HUES64 (cell line): ENCODE measurements at regions not wholly inside any gene's neighbourhood (a gene's known extent, or its start where the extent isn't known, plus 50 kb on each side); places are given as distances from the start of the nearest gene placed in this dataset.

Experiments used
- H3K27ac ChIP-seq: 2 replicates; pipeline ENCODE4 v1.7.0; 2013; ENCODE audit warnings: low read depth, low read length, inconsistent platforms
- H3K27me3 ChIP-seq: 2 replicates; pipeline ENCODE4 v1.6.1; 2013; ENCODE audit warnings: mild to moderate bottlenecking, low read length; ENCODE audit not compliant: insufficient read depth
- H3K36me3 ChIP-seq: 2 replicates; pipeline ENCODE4 v1.6.1; 2013; ENCODE audit warnings: mild to moderate bottlenecking, low read length; ENCODE audit not compliant: insufficient read depth
- H3K4me1 ChIP-seq: 2 replicates; pipeline ENCODE4 v1.6.1; 2013; ENCODE audit warnings: mild to moderate bottlenecking, low read length, moderate library complexity; ENCODE audit not compliant: insufficient read depth
- H3K4me3 ChIP-seq: 2 replicates; pipeline ENCODE4 v1.5.1; 2013; ENCODE audit warnings: mild to moderate bottlenecking, low read length, moderate library complexity
- H3K9ac ChIP-seq: 2 replicates; pipeline ENCODE4 v1.6.1; 2013; ENCODE audit warnings: mild to moderate bottlenecking, low read depth, low read length
- H3K9me3 ChIP-seq: 2 replicates; pipeline ENCODE4 v1.6.1; 2013; ENCODE audit warnings: low read depth, low read length; ENCODE audit not compliant: insufficient read depth
- WGBS: fragments of 150-250, 120-280 bp; methylation state at CpG from one replicate; pipeline ENCODE4 v1.1.7; 2013; ENCODE audit warnings: missing lambda C conversion rate; 5-methylcytosine and 5-hydroxymethylcytosine counted together

GRCh38 chr2:6526093-6526824, 339.4 kb downstream of the CMPK2 start:
- no peak overlapping the region for H3K4me3 ChIP-seq
- no peaks in the 10 kb centered on the region for H3K36me3 ChIP-seq
- no peak overlapping the region for H3K27ac ChIP-seq
- no peak overlapping the region for H3K9ac ChIP-seq
- 80% methylated on average over 6 of the region's 6 CpGs for WGBS
- H3K9me3 ChIP-seq = no peaks in the 10 kb centered on the region
- peaks cover 15% of the 10 kb centered on the region for H3K4me1 ChIP-seq
- H3K27me3 ChIP-seq = no peaks in the 10 kb centered on the region

- H3K27ac ChIP-seq = no peak overlapping the region
- WGBS = 100% methylated on average over 1 of the region's 2 CpGs
- H3K9ac ChIP-seq = no peak overlapping the region
- H3K36me3 ChIP-seq = no peaks in the 10 kb centered on the region
- no peak overlapping the region for H3K4me3 ChIP-seq
- H3K4me1 ChIP-seq = peaks cover 17% of the 10 kb centered on the region
- H3K9me3 ChIP-seq = no peaks in the 10 kb centered on the region
- H3K27me3 ChIP-seq = no peaks in the 10 kb centered on the region
These were observed 334.4 kb downstream of the CMPK2 start for GRCh38 chr2:6531304-6531703.

- peaks cover 17% of the 10 kb centered on the region for H3K4me1 ChIP-seq
- no peak overlapping the region for H3K27ac ChIP-seq
- H3K9ac ChIP-seq = no peak overlapping the region
- H3K27me3 ChIP-seq = no peaks in the 10 kb centered on the region
- H3K4me3 ChIP-seq = no peak overlapping the region
- H3K9me3 ChIP-seq = no peaks in the 10 kb centered on the region
- WGBS = 18% methylated on average over 10 of the region's 10 CpGs
- no peaks in the 10 kb centered on the region for H3K36me3 ChIP-seq
These were observed 330.1 kb downstream of the CMPK2 start for GRCh38 chr2:6535572-6535971.

- Histone ChIP-seq H3K4me3 (no peak overlapping the region), H3K36me3 (no peaks in the 10 kb centered on the region), H3K27me3 (no peaks in the 10 kb centered on the region), H3K27ac (no peak overlapping the region), H3K9me3 (no peaks in the 10 kb centered on the region), H3K4me1 (peaks cover 17% of the 10 kb centered on the region), H3K9ac (no peak overlapping the region)
- WGBS = 85% methylated on average over 2 of the region's 2 CpGs
These were observed 327.1 kb downstream of the CMPK2 start for GRCh38 chr2:6538607-6539006.

GRCh38 chr2:6545336-6545735, 320.4 kb downstream of the CMPK2 start:
- Histone ChIP-seq H3K27ac (no peak overlapping the region), H3K4me1 (no peaks in the 10 kb centered on the region), H3K36me3 (no peaks in the 10 kb centered on the region), H3K27me3 (no peaks in the 10 kb centered on the region), H3K9me3 (no peaks in the 10 kb centered on the region; the same call in 1 of the 2 replicates), H3K9ac (no peak overlapping the region), H3K4me3 (no peak overlapping the region)
- WGBS = no CpG with 5 or more reads among the region's 1 CpG

- Histone ChIP-seq H3K4me1 (no peaks in the 10 kb centered on the region), H3K9ac (no peak overlapping the region), H3K36me3 (no peaks in the 10 kb centered on the region), H3K4me3 (no peak overlapping the region), H3K27ac (no peak overlapping the region), H3K9me3 (peaks cover 2% of the 10 kb centered on the region), H3K27me3 (no peaks in the 10 kb centered on the region)
- WGBS = 98% methylated on average over 3 of the region's 4 CpGs
These were observed 319.9 kb downstream of the CMPK2 start for GRCh38 chr2:6545795-6546194.

- over 99% methylated on average over 7 of the region's 7 CpGs for WGBS
- no peak overlapping the region for H3K9ac ChIP-seq
- H3K36me3 ChIP-seq = no peaks in the 10 kb centered on the region
- H3K27ac ChIP-seq = no peak overlapping the region
- no peaks in the 10 kb centered on the region for H3K27me3 ChIP-seq
- no peak overlapping the region for H3K4me3 ChIP-seq
- peaks cover 9% of the 10 kb centered on the region for H3K9me3 ChIP-seq
- peaks cover 10% of the 10 kb centered on the region; the same call in 1 of the 2 replicates for H3K4me1 ChIP-seq
These were observed 311.2 kb downstream of the CMPK2 start for GRCh38 chr2:6554466-6554865.

- no peaks in the 10 kb centered on the region for H3K27me3 ChIP-seq
- H3K9me3 ChIP-seq = no peaks in the 10 kb centered on the region
- 66% methylated on average over 3 of the region's 3 CpGs for WGBS
- no peaks in the 10 kb centered on the region for H3K36me3 ChIP-seq
- 0 out of 2 replicates have a peak overlapping the region, but pooled peaks have one; percentile 11 for H3K27ac ChIP-seq
- peaks cover 10% of the 10 kb centered on the region; the same call in 1 of the 2 replicates for H3K4me1 ChIP-seq
- no peak overlapping the region for H3K4me3 ChIP-seq
- no peak overlapping the region for H3K9ac ChIP-seq
These were observed 309.0 kb downstream of the CMPK2 start for GRCh38 chr2:6556755-6557154.

- H3K36me3 ChIP-seq = no peaks in the 10 kb centered on the region
- no peak overlapping the region for H3K27ac ChIP-seq
- H3K9ac ChIP-seq = no peak overlapping the region
- no peaks in the 10 kb centered on the region for H3K9me3 ChIP-seq
- peaks cover 10% of the 10 kb centered on the region; the same call in 1 of the 2 replicates for H3K4me1 ChIP-seq
- no peaks in the 10 kb centered on the region for H3K27me3 ChIP-seq
- no peak overlapping the region for H3K4me3 ChIP-seq
These were observed 308.0 kb downstream of the CMPK2 start for GRCh38 chr2:6557737-6558136.

- WGBS = 91% methylated on average over 7 of the region's 7 CpGs
- no peak overlapping the region for H3K9ac ChIP-seq
- H3K9me3 ChIP-seq = no peaks in the 10 kb centered on the region
- H3K4me1 ChIP-seq = no peaks in the 10 kb centered on the region
- H3K27ac ChIP-seq = no peak overlapping the region
- H3K4me3 ChIP-seq = no peak overlapping the region
- no peaks in the 10 kb centered on the region for H3K27me3 ChIP-seq
- no peaks in the 10 kb centered on the region for H3K36me3 ChIP-seq
These were observed 302.9 kb downstream of the CMPK2 start for GRCh38 chr2:6562771-6563170.

- Histone ChIP-seq H3K36me3 (no peaks in the 10 kb centered on the region), H3K27me3 (no peaks in the 10 kb centered on the region), H3K9me3 (no peaks in the 10 kb centered on the region), H3K27ac (no peak overlapping the region), H3K4me3 (no peak overlapping the region), H3K9ac (no peak overlapping the region), H3K4me1 (no peaks in the 10 kb centered on the region)
- 97% methylated on average over 1 of the region's 1 CpG for WGBS
These were observed 301.4 kb downstream of the CMPK2 start for GRCh38 chr2:6564326-6564725.

GRCh38 chr2:6574121-6574520, 291.6 kb downstream of the CMPK2 start:
- Histone ChIP-seq H3K36me3 (no peaks in the 10 kb centered on the region), H3K4me3 (no peak overlapping the region), H3K4me1 (no peaks in the 10 kb centered on the region), H3K27me3 (no peaks in the 10 kb centered on the region), H3K27ac (no peak overlapping the region), H3K9ac (no peak overlapping the region), H3K9me3 (no peaks in the 10 kb centered on the region)
- WGBS = 92% methylated on average over 2 of the region's 2 CpGs
